ENCODE measurements at regions not wholly inside any gene's neighbourhood (a gene's known extent, or its start where the extent isn't known, plus 50 kb on each side); places are given as distances from the start of the nearest gene placed in this dataset.
A peak's percentile ranks its signal among the peaks of the same experiment; 100 is the strongest.

DNA sequence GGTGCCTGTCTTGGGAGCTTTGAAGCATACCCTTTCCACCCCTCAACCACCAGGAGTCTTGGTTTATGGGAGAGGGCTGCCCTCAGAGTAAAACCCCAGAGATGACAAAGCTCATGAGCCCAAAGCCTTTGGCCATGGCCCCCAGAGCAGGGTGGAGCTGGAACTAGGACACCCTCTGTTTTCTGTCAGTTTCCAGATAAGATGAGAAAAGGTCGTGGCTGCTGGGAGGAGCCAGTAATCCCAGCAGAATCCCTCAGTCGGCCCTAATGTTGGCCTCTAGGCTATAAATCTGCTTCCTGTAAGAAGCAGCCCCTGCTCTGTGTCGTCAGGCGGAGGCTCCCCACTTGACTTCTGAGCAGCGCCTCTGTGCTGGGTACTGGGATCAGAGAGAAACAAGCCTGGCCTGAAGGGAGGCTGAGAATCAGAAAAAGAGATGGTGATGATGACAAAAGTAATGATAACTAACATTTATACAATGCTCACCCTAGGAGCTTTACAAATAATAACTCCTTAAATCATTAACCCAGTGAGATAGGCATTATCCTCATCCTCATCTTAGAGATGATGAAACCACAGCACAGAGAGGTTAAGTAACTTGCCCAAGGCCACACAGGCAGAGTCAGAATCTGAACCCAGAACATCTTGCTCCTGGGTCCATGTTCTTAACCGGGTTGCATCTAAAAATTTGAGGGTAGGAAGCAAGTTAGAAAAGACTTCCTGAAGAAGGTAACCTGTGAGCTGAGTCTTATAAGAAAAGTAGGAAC is 471.4 kb downstream of the SOX6 start (continued):
- TF ChIP-seq, protein P1, sequence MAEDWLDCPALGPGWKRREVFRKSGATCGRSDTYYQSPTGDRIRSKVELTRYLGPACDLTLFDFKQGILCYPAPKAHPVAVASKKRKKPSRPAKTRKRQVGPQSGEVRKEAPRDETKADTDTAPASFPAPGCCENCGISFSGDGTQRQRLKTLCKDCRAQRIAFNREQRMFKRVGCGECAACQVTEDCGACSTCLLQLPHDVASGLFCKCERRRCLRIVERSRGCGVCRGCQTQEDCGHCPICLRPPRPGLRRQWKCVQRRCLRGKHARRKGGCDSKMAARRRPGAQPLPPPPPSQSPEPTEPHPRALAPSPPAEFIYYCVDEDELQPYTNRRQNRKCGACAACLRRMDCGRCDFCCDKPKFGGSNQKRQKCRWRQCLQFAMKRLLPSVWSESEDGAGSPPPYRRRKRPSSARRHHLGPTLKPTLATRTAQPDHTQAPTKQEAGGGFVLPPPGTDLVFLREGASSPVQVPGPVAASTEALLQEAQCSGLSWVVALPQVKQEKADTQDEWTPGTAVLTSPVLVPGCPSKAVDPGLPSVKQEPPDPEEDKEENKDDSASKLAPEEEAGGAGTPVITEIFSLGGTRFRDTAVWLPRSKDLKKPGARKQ (CRISPR knock-in tag; IDR thresholded peaks at IDR 0.05): no peak
- TF ChIP-seq CEBPB (tag; IDR thresholded peaks at IDR 0.05) (peak; percentile 34; the same call in 1 of the 2 replicates), POLR2H (tag; IDR thresholded peaks at IDR 0.05; ENCODE audit: low read depth) (no peak), KDM5B (IDR thresholded peaks at IDR 0.05; ENCODE audit: insufficient replicate concordance, low read depth, low read length) (no peak), FOXK2 (conservative IDR thresholded peaks at IDR 0.05 in 1 of 2, IDR thresholded peaks at IDR 0.05 in 1 of 2; ENCODE audit: low read depth in 2 of 2) (no peak), HDAC1 (IDR thresholded peaks at IDR 0.05) (no peak), ZC3H4 (CRISPR knock-in tag; IDR thresholded peaks at IDR 0.05; ENCODE audit: borderline replicate concordance) (no peak), SMARCA5 (IDR thresholded peaks at IDR 0.05) (peak; percentile 59; the same call in 1 of the 2 replicates), SMAD2 (IDR thresholded peaks at IDR 0.05; ENCODE audit: low read depth, low read length) (no peak), GTF2F1 (IDR thresholded peaks at IDR 0.05; ENCODE audit: low read depth, low read length) (no peak), RBM34 (IDR thresholded peaks at IDR 0.05; ENCODE audit: borderline replicate concordance, insufficient read depth, low read length) (no peak), NRF1 (conservative IDR thresholded peaks at IDR 0.05 in 1 of 2, IDR thresholded peaks at IDR 0.05 in 1 of 2) (no peak), CREB1 (IDR thresholded peaks at IDR 0.05) (no peak), CREB1 (CRISPR knock-in tag; IDR thresholded peaks at IDR 0.05) (no peak), ZNF75A (CRISPR knock-in tag; IDR thresholded peaks at IDR 0.05) (no peak), ESRRA (IDR thresholded peaks at IDR 0.05; ENCODE audit: borderline replicate concordance, low read depth) (no peak), MEF2D (tag; conservative IDR thresholded peaks at IDR 0.05; ENCODE audit: low read depth) (no peak), ZNF707 (CRISPR knock-in tag; conservative IDR thresholded peaks at IDR 0.05) (no peak), CHD4 (IDR thresholded peaks at IDR 0.05; ENCODE audit: insufficient read depth, insufficient replicate concordance, low read depth, low read length, poor library complexity, severe bottlenecking) (no peak), EZH2 (IDR thresholded peaks at IDR 0.05; ENCODE audit: borderline replicate concordance, low read depth, low read length) (no peak)
